B cell (primary cell): ENCODE measurements at regions not wholly inside any gene's neighbourhood (a gene's known extent, or its start where the extent isn't known, plus 50 kb on each side); places are given as distances from the start of the nearest gene placed in this dataset.

ENCODE experiments used
- ATAC-seq: fragments of 200-7000 bp; cut with Tn5 transposase; one replicate; pipeline ENCODE4 v1.10.0; 2021; ENCODE audit warnings: low read depth, mild to moderate bottlenecking, moderate number of reproducible peaks, moderate library complexity
- CTCF ChIA-PET: fragments of 350-600 bp; sonication (Branson Sonifier 250); formaldehyde crosslinking; loops from one replicate; lab custom pipeline; 2021; ENCODE audit warnings: antibody characterized with exemption, inconsistent platforms; lab: Charles Lee
- POLR2A ChIA-PET: fragments of 350-600 bp; sonication (Branson Sonifier 250); formaldehyde crosslinking; loops from one replicate; lab custom pipeline; 2021; ENCODE audit warnings: antibody characterized with exemption; lab: Charles Lee
- DNase-seq: peaks from one replicate; pipeline ENCODE4 v3.0.0; 2013
- H2AFZ ChIP-seq: 2 replicates; pipeline ENCODE4 v1.6.1; 2012; ENCODE audit warnings: mild to moderate bottlenecking, low read depth, low read length; ENCODE audit not compliant: insufficient read depth, poor library complexity, severe bottlenecking
- H3K27ac ChIP-seq, 2 donors: 1 replicate in 1 of 2; 2 replicates in 1 of 2; pipeline ENCODE4 v1.5.1; 2012 to 2013; ENCODE audit warnings: low read length in 2 of 2, mild to moderate bottlenecking in 2 of 2, moderate library complexity in 1 of 2
- H3K27me3 ChIP-seq, 4 experiments: fragments of 200-600 bp in 1 of 4; sonication (generic) in 1 of 4; replicated peaks in 1 of 4; 1 replicate in 2 of 4; 2 replicates in 2 of 4; pipeline versions ENCODE4 v1.6.1 to v1.7.0; 2013 to 2016; ENCODE audit warnings: low read length in 3 of 4, mild to moderate bottlenecking in 2 of 4, mixed read lengths in 1 of 4, moderate library complexity in 1 of 4; ENCODE audit not compliant: insufficient read depth in 4 of 4, control insufficient read depth in 3 of 4; ENCODE audit errors: control extremely low read depth in 1 of 4
- H3K36me3 ChIP-seq, 2 experiments: replicated peaks in 1 of 2; 1 replicate in 1 of 2; 2 replicates in 1 of 2; pipeline versions ENCODE4 v1.6.1 to v1.7.1; 2013; ENCODE audit warnings: low read length in 1 of 2; ENCODE audit not compliant: insufficient read depth in 2 of 2, control insufficient read depth in 1 of 2; ENCODE audit errors: control extremely low read depth in 1 of 2, extremely low read depth in 1 of 2
- H3K4me1 ChIP-seq, 2 donors: fragments of 200-600 bp in 1 of 2; sonication (generic) in 1 of 2; 1 replicate in 1 of 2; 2 replicates in 1 of 2; pipeline versions ENCODE4 v1.5.1 to v1.6.1; 2013 to 2017; ENCODE audit warnings: low read length in 2 of 2; ENCODE audit not compliant: control insufficient read depth in 2 of 2, insufficient read depth in 2 of 2
- H3K4me2 ChIP-seq: replicated peaks from 2 replicates; pipeline ENCODE3; 2012; ENCODE audit warnings: mild to moderate bottlenecking, low read depth, low read length; ENCODE audit not compliant: poor library complexity, severe bottlenecking
- H3K4me3 ChIP-seq, 5 experiments: fragments of 200-600 bp in 1 of 5; sonication (generic) in 1 of 5; 1 replicate in 3 of 5; 2 replicates in 2 of 5; pipeline versions ENCODE4 v1.5.1 to v1.7.0; 2011 to 2016; ENCODE audit warnings: low read length in 4 of 5, mild to moderate bottlenecking in 4 of 5, low read depth in 2 of 5, control low read depth in 1 of 5, moderate library complexity in 1 of 5; ENCODE audit not compliant: insufficient read depth in 1 of 5; ENCODE audit errors: control extremely low read depth in 1 of 5, extremely low read depth in 1 of 5
- H3K79me2 ChIP-seq: fragments of 200-600 bp; sonication (generic); one replicate; pipeline ENCODE4 v1.6.0; 2016; ENCODE audit warnings: low read length; ENCODE audit not compliant: control insufficient read depth, insufficient read depth
- H3K9ac ChIP-seq: fragments of 200-600 bp; sonication (generic); 2 replicates; pipeline ENCODE4 v1.6.1; 2017; ENCODE audit warnings: mild to moderate bottlenecking, low read length, moderate library complexity
- H3K9me3 ChIP-seq, 3 donors: one replicate each; pipeline versions ENCODE4 v1.6.1 to v1.7.1; 2013; ENCODE audit warnings: low read length in 2 of 3; ENCODE audit not compliant: control insufficient read depth in 2 of 3, insufficient read depth in 1 of 3; ENCODE audit errors: control extremely low read depth in 1 of 3
- H4K20me1 ChIP-seq: 2 replicates; pipeline ENCODE4 v1.6.0; 2012; ENCODE audit warnings: mild to moderate bottlenecking, low read length; ENCODE audit not compliant: insufficient read depth, control insufficient read depth, poor library complexity, severe bottlenecking
- H3K27ac Mint-ChIP-seq: one replicate; pipeline ENCODE4 v1.8.0; 2021; ENCODE audit warnings: mixed read lengths
- H3K27me3 Mint-ChIP-seq: one replicate; pipeline ENCODE4 v1.8.0; 2021; ENCODE audit warnings: mixed read lengths
- H3K4me1 Mint-ChIP-seq: one replicate; pipeline ENCODE4 v1.8.0; 2021; ENCODE audit warnings: mixed read lengths
- H3K4me3 Mint-ChIP-seq: one replicate; pipeline ENCODE4 v1.8.0; 2021; ENCODE audit warnings: mixed read lengths
- H3K9me3 Mint-ChIP-seq: one replicate; pipeline ENCODE4 v1.8.0; 2022; ENCODE audit warnings: mixed read lengths; ENCODE audit not compliant: insufficient read depth
- EZH2 ChIP-seq: IDR thresholded peaks from 2 replicates; pipeline ENCODE4 v1.6.1; 2012; ENCODE audit warnings: borderline replicate concordance, low read depth, mild to moderate bottlenecking, moderate library complexity, low read length; ENCODE audit not compliant: insufficient read depth, poor library complexity, severe bottlenecking
- WGBS: methylation state at CpG from one replicate; pipeline ENCODE4 v1.1.5; 2013; ENCODE audit warnings: missing lambda C conversion rate; ENCODE audit not compliant: insufficient coverage; 5-methylcytosine and 5-hydroxymethylcytosine counted together
- intact Hi-C: fragments of 100-400 bp; cut with micrococcal nuclease; formaldehyde crosslinking; loops from one replicate; pipeline ENCODE4 v1.10.0; 2022
- TF ChIP-seq, protein P1 (sequence below): fragments of 200-600 bp; IDR thresholded peaks from one replicate; pipeline ENCODE4 v1.8.0; 2022; ENCODE audit warnings: antibody characterized with exemption, mild to moderate bottlenecking

DNA sequence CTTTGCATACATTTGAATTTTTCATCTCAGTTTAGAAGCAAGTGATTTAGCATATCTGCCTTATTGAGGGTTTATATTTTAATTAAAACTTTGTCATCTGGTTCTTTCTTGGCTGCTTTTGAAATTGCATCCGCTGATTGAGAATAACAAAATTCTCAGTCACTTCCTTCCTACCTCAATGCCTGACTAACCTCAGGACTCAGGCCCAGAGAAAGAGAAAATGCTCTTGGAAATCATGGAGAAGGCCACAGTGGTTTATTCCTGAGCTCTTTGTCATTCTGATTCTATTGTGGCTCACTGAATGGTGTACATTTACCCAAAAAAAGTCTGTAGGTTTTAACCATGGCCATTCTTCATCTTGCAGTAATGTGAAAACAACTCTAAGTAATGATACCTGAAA is 533.9 kb downstream of the TBL1XR1 start:
- Histone ChIP-seq H3K79me2 (no peaks in the 10 kb centered on the region), H3K4me2 (no peak overlapping the region), H3K4me3 (no peak overlapping the region), H3K4me1 (no peaks in the 10 kb centered on the region), H2AFZ (no peak overlapping the region), H3K27me3 (no peaks in the 10 kb centered on the region), H3K27ac (no peak overlapping the region), H4K20me1 (no peaks in the 10 kb centered on the region), H3K9me3 (no peaks in the 10 kb centered on the region), H3K9ac (no peak overlapping the region), H3K36me3 (no peaks in the 10 kb centered on the region)
- intact Hi-C loops = no loop called here
- H3K4me3 Mint-ChIP-seq = no peak overlapping the region
- WGBS = no CpG with 5 or more reads among the region's 1 CpG
- ATAC-seq (no peak), DNase-seq (no peak)
- no peaks in the 10 kb centered on the region for H3K4me1 Mint-ChIP-seq
- POLR2A ChIA-PET = no interaction called here
- H3K27me3 Mint-ChIP-seq = no peaks in the 10 kb centered on the region
- TF ChIP-seq EZH2 = no peak
- TF ChIP-seq, protein P1, sequence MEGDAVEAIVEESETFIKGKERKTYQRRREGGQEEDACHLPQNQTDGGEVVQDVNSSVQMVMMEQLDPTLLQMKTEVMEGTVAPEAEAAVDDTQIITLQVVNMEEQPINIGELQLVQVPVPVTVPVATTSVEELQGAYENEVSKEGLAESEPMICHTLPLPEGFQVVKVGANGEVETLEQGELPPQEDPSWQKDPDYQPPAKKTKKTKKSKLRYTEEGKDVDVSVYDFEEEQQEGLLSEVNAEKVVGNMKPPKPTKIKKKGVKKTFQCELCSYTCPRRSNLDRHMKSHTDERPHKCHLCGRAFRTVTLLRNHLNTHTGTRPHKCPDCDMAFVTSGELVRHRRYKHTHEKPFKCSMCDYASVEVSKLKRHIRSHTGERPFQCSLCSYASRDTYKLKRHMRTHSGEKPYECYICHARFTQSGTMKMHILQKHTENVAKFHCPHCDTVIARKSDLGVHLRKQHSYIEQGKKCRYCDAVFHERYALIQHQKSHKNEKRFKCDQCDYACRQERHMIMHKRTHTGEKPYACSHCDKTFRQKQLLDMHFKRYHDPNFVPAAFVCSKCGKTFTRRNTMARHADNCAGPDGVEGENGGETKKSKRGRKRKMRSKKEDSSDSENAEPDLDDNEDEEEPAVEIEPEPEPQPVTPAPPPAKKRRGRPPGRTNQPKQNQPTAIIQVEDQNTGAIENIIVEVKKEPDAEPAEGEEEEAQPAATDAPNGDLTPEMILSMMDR = no peak
- H3K27ac Mint-ChIP-seq = no peak overlapping the region
- CTCF ChIA-PET = no interaction called here
- peaks cover 3% of the 10 kb centered on the region for H3K9me3 Mint-ChIP-seq

DNA sequence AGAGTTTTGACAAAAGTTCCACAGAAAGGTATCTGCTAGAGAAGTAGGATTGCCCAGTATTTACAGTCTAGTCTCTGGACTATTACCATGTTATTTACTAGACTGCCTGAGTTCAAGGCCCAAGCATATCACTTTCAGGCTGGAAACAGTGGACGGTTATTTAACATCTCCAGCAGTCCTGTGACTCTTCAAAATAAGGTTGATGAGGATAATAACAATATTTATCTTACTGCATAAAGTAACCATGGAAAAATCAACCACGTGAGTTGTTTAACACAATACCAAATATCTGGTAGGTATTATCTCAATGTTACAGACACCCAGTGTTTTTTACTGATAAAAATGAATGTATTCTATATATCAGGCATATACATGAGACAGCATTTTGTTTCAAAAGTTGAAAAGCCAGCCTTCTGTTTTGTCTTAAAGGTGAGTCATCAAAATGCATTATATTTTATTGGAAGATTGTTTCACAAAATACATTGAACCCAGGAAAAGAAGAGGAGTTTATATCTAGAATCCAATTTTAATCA is 535.8 kb downstream of the TBL1XR1 start:
- POLR2A ChIA-PET = no interaction called here
- TF ChIP-seq, protein P1 = no peak
- TF ChIP-seq EZH2 = no peak
- no peak for ATAC-seq
- Histone ChIP-seq H3K9me3 (no peaks in the 10 kb centered on the region), H3K4me3 (no peak overlapping the region), H4K20me1 (no peaks in the 10 kb centered on the region), H3K9ac (no peak overlapping the region), H3K36me3 (no peaks in the 10 kb centered on the region), H3K4me1 (no peaks in the 10 kb centered on the region), H3K79me2 (no peaks in the 10 kb centered on the region), H3K27me3 (no peaks in the 10 kb centered on the region), H3K27ac (no peak overlapping the region), H2AFZ (no peak overlapping the region), H3K4me2 (no peak overlapping the region)
- Mint-ChIP-seq H3K27me3 (no peaks in the 10 kb centered on the region), H3K27ac (no peak overlapping the region), H3K4me3 (no peak overlapping the region), H3K9me3 (no peaks in the 10 kb centered on the region), H3K4me1 (no peaks in the 10 kb centered on the region)
- CTCF ChIA-PET = no interaction called here
- WGBS = no CpG with 5 or more reads among the region's 2 CpGs
- intact Hi-C loops = no loop called here
- DNase-seq = no peak
